K562 (cell line): ENCODE measurements at regions not wholly inside any gene's neighbourhood (a gene's known extent, or its start where the extent isn't known, plus 50 kb on each side); places are given as distances from the start of the nearest gene placed in this dataset.

Experiments used
- ATAC-seq: fragments of 200-7000 bp; cut with Tn5 transposase; 3 replicates; pipeline ENCODE4 v1.9.1; 2020; ENCODE audit warnings: moderate library complexity
- BruUV-seq: library from RNA; stranded (reverse); fragments of 400-500 nt; replicated peaks from 2 replicates; lab custom pipeline; 2021; lab: Mats Ljungman, UMichigan
- CTCF ChIA-PET: fragments of 300-600 bp; formaldehyde crosslinking; extraction: SDS; loops from one replicate; lab custom pipeline; 2021; ENCODE audit warnings: low intra/inter-chr PET ratio; lab: Yijun Ruan, JAX
- POLR2A ChIA-PET: fragments of 300-600, 350-650 bp; sonication (Branson Sonifier 250); formaldehyde crosslinking; extraction: SDS; loops from one replicate; lab custom pipeline; 2021; ENCODE audit warnings: antibody characterized with exemption, inconsistent platforms; lab: Yijun Ruan, JAX
- DNase-seq, 4 experiments: peaks; one replicate each; pipeline versions ENCODE4 v3.0.0 to v3.0.0-alpha.2; 2011 to 2018; ENCODE audit warnings: low spot score in 3 of 4, mixed read lengths in 3 of 4; ENCODE audit errors: extremely low read depth in 1 of 4
- FAIRE-seq: peaks from 2 replicates; lab custom pipeline; 2011; peaks lifted over from hg19 to GRCh38; lab: Jason Lieb, UNC
- H2AFZ ChIP-seq: 2 replicates; pipeline ENCODE4 v1.6.0; 2011; ENCODE audit warnings: low read depth, low read length, control low read depth, inconsistent platforms
- H3K27ac ChIP-seq: fragments of 200-600 bp; 3 replicates; pipeline ENCODE4 v1.8.0; 2011; ENCODE audit warnings: low read depth, mild to moderate bottlenecking, control low read depth, inconsistent platforms, low read length, moderate library complexity, mixed read lengths; ENCODE audit errors: extremely low read depth
- H3K27me3 ChIP-seq, 2 experiments: fragments of 300-600 bp in 1 of 2; 2 replicates in 1 of 2; 3 replicates in 1 of 2; pipeline versions ENCODE4 v1.6.0 to v1.8.0; 2011; ENCODE audit warnings: inconsistent platforms in 2 of 2, low read length in 2 of 2, mild to moderate bottlenecking in 1 of 2, mixed read lengths in 1 of 2, moderate library complexity in 1 of 2; ENCODE audit not compliant: control insufficient read depth in 2 of 2, insufficient read depth in 2 of 2
- H3K36me3 ChIP-seq: fragments of 300-600 bp; 3 replicates; pipeline ENCODE4 v1.8.0; 2011; ENCODE audit warnings: mild to moderate bottlenecking, low read length, inconsistent platforms; ENCODE audit not compliant: control insufficient read depth, insufficient read depth
- H3K4me1 ChIP-seq, 2 experiments: fragments of 200-600 bp in 1 of 2; replicated peaks in 1 of 2; 2 replicates in 1 of 2; 3 replicates in 1 of 2; pipeline versions ENCODE4 v1.5.1 to v1.8.0; 2011; ENCODE audit warnings: inconsistent platforms in 2 of 2, low read length in 2 of 2, mild to moderate bottlenecking in 1 of 2, mixed read lengths in 1 of 2, moderate library complexity in 1 of 2; ENCODE audit not compliant: control insufficient read depth in 2 of 2, insufficient read depth in 2 of 2
- H3K4me2 ChIP-seq: 2 replicates; pipeline ENCODE4 v1.6.1; 2011; ENCODE audit warnings: low read length, control low read depth, inconsistent platforms, mixed read lengths; ENCODE audit not compliant: insufficient read depth
- H3K4me3 ChIP-seq: fragments of 200-600 bp; sonication (generic), shearing (Covaris generic); 2 replicates; pipeline ENCODE4 v1.5.1; 2016; ENCODE audit warnings: control low read depth, inconsistent platforms
- H3K79me2 ChIP-seq: fragments of 200-600 bp; 3 replicates; pipeline ENCODE4 v1.8.0; 2011; ENCODE audit warnings: low read length, inconsistent platforms; ENCODE audit not compliant: control insufficient read depth, insufficient read depth
- H3K9ac ChIP-seq, 2 experiments: 2 replicates each; pipeline versions ENCODE4 v1.6.0 to v1.6.1; 2011; ENCODE audit warnings: low read depth in 2 of 2, low read length in 2 of 2, control low read depth in 1 of 2, inconsistent platforms in 1 of 2, mild to moderate bottlenecking in 1 of 2, mixed read lengths in 1 of 2; ENCODE audit not compliant: insufficient read depth in 1 of 2
- H3K9me1 ChIP-seq: one replicate; pipeline ENCODE4 v1.6.0; 2011; ENCODE audit warnings: inconsistent platforms, mild to moderate bottlenecking, low read length, moderate library complexity; ENCODE audit not compliant: control insufficient read depth, insufficient read depth
- H3K9me3 ChIP-seq: replicated peaks from 2 replicates; pipeline ENCODE4 v1.5.1; 2011; ENCODE audit warnings: low read depth, low read length, inconsistent platforms; ENCODE audit not compliant: control insufficient read depth, insufficient read depth
- H4K20me1 ChIP-seq: replicated peaks from 2 replicates; pipeline ENCODE4 v1.6.1; 2011; ENCODE audit warnings: low read length, inconsistent platforms, mixed read lengths; ENCODE audit not compliant: control insufficient read depth, insufficient read depth
- GTF2A2 ChIP-seq: IDR thresholded peaks from 2 replicates; pipeline ENCODE4 v1.6.1; 2016; ENCODE audit warnings: mild to moderate bottlenecking, missing genetic modification characterization, missing compliant biosample characterization
- NR1H2 ChIP-seq: sonication (generic); formaldehyde crosslinking; IDR thresholded peaks from 2 replicates; pipeline ENCODE4 v1.4.0; 2020; ENCODE audit warnings: mild to moderate bottlenecking, missing genetic modification reagents
- NR2C1 ChIP-seq, 2 experiments: fragments of 450-650 bp; IDR thresholded peaks; 2 replicates each; pipeline ENCODE4 v1.6.1; 2017; ENCODE audit warnings: mild to moderate bottlenecking in 2 of 2, antibody characterized with exemption in 1 of 2, inconsistent platforms in 1 of 2, missing compliant biosample characterization in 1 of 2, missing genetic modification characterization in 1 of 2
- RUNX1 ChIP-seq: sonication (generic); IDR thresholded peaks from 2 replicates; pipeline ENCODE4 v1.6.1; 2016; ENCODE audit warnings: antibody characterized with exemption, low read depth
- SETDB1 ChIP-seq: IDR thresholded peaks from one replicate; pipeline ENCODE4 v1.6.1; 2012; ENCODE audit warnings: low read length, control low read depth, inconsistent platforms
- TCFL5 ChIP-seq: fragments of 250-450 bp; sonication (Bioruptor Pico); conservative IDR thresholded peaks from 2 replicates; pipeline ENCODE4 v1.6.1; 2021; ENCODE audit warnings: mild to moderate bottlenecking, moderate library complexity, matching md5 sums
- WGBS: fragments of 100-300 bp; shearing (Covaris generic); methylation state at CpG from one replicate; pipeline ENCODE4 v1.1.6; 2016; ENCODE audit warnings: low coverage, mixed read lengths; ENCODE audit not compliant: insufficient coverage; ENCODE audit errors: missing lambda C conversion rate; 5-methylcytosine and 5-hydroxymethylcytosine counted together
- in situ Hi-C: fragments of 300-500 bp; cut with MboI; formaldehyde crosslinking; loops from 4 replicates; pipeline ENCODE4 v1.15.0; 2018; ENCODE audit warnings: inconsistent platforms, mixed read lengths
- intact Hi-C: fragments of 100-400 bp; cut with micrococcal nuclease; formaldehyde crosslinking; loops from 2 replicates; pipeline ENCODE4 v1.14.2; 2022
- TF ChIP-seq, protein P1 (sequence below): fragments of 450-650 bp; IDR thresholded peaks from 2 replicates; pipeline ENCODE4 v1.6.1; 2016; ENCODE audit warnings: mild to moderate bottlenecking

DNA sequence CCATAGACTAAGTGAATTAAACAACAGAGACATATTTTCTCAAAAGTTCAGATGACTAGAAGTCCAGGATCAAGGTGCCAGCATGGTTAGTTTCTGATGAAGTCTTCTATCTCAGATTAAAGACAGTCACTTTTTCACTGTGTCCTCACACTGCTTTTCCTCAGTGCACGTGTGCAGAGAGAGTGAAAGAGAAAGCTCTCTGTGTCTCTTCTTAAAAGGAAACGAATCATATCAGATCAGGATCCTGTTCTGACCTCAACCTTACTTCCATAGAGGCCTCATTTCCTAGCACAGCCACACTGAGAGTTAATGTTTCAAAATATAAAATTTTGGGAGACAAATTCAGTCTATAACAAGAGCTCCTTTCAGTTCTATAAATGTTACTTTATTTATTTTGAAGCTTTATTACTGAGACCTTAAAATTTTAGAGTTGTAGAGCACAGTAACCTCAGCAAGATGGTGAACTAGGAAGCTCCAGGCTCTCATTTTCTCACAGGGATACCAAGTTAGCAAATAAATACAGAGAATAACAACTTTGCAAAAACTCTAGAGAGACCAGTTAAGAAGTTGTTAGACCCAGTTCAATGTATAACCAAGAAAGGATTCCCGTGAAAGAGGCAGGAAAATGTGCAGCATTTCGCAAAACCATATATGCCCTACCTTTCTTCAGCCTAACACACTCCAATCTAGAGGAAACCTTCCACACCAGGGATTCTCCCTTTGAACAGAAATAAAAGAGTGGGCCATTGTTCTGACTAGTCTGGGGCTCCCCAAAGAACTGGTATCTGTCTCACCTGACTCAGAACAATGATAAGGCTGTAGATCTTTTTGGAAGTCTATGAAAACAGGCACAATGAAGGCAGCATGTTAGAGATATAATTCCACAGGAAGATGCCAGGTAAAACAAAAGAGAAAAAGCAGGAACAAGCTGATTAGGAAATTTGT lies 372.2 kb downstream of the MRPL39 start:
- CTCF ChIA-PET: no interaction called here
- no peak overlapping the region for H3K9ac ChIP-seq
- intact Hi-C loops (no loop called here), in situ Hi-C loops (no loop called here)
- H3K4me1 ChIP-seq: no peaks in the 10 kb centered on the region
- no peak for ATAC-seq
- H3K36me3 ChIP-seq: no peaks in the 10 kb centered on the region
- H3K4me3 ChIP-seq: no peak overlapping the region
- H3K79me2 ChIP-seq: no peaks in the 10 kb centered on the region
- H3K9me3 ChIP-seq: no peaks in the 10 kb centered on the region
- H4K20me1 ChIP-seq: no peaks in the 10 kb centered on the region
- H3K27ac ChIP-seq: no peak overlapping the region
- H3K9me1 ChIP-seq: no peaks in the 10 kb centered on the region
- no peak for TF ChIP-seq NR1H2
- TF ChIP-seq TCFL5: no peak
- no peak for TF ChIP-seq RUNX1
- no peak for TF ChIP-seq SETDB1
- no peak for TF ChIP-seq GTF2A2 (tag)
- no peak for TF ChIP-seq NR2C1 (IDR thresholded peaks at IDR 0.05)
- TF ChIP-seq NR2C1 (tag; IDR thresholded peaks at IDR 0.05): no peak
- TF ChIP-seq, protein P1, sequence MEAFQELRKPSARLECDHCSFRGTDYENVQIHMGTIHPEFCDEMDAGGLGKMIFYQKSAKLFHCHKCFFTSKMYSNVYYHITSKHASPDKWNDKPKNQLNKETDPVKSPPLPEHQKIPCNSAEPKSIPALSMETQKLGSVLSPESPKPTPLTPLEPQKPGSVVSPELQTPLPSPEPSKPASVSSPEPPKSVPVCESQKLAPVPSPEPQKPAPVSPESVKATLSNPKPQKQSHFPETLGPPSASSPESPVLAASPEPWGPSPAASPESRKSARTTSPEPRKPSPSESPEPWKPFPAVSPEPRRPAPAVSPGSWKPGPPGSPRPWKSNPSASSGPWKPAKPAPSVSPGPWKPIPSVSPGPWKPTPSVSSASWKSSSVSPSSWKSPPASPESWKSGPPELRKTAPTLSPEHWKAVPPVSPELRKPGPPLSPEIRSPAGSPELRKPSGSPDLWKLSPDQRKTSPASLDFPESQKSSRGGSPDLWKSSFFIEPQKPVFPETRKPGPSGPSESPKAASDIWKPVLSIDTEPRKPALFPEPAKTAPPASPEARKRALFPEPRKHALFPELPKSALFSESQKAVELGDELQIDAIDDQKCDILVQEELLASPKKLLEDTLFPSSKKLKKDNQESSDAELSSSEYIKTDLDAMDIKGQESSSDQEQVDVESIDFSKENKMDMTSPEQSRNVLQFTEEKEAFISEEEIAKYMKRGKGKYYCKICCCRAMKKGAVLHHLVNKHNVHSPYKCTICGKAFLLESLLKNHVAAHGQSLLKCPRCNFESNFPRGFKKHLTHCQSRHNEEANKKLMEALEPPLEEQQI: no peak
- no peaks in the 10 kb centered on the region for H3K27me3 ChIP-seq
- no peak for FAIRE-seq
- BruUV-seq: no TSS peak
- POLR2A ChIA-PET: no interaction called here
- DNase-seq: no peak
- 2% methylated on average over 4 of the region's 4 CpGs for WGBS
- H3K4me2 ChIP-seq: no peak overlapping the region
- H2AFZ ChIP-seq: no peak overlapping the region
